SK-N-SH (cell line): ENCODE measurements at regions not wholly inside any gene's neighbourhood (a gene's known extent, or its start where the extent isn't known, plus 50 kb on each side); places are given as distances from the start of the nearest gene placed in this dataset.

Experiments
- CTCF ChIA-PET: fragments of 300-600, 350-600 bp; formaldehyde crosslinking; extraction: SDS; loops from one replicate; lab custom pipeline; 2021; lab: Yijun Ruan, JAX
- POLR2A ChIA-PET: fragments of 350-600 bp; sonication (Branson Sonifier 250); formaldehyde crosslinking; extraction: SDS; loops from one replicate; lab custom pipeline; 2020; ENCODE audit warnings: antibody characterized with exemption, inconsistent platforms; lab: Yijun Ruan, JAX
- DNase-seq: peaks from one replicate; pipeline ENCODE4 v3.0.0; 2012
- H2AFZ ChIP-seq: fragments of 200-600 bp; sonication (generic); 2 replicates; pipeline ENCODE4 v1.8.1; 2016; ENCODE audit warnings: antibody characterized with exemption, mild to moderate bottlenecking, low read depth
- H3F3A ChIP-seq: fragments of 200-600 bp; sonication (generic); replicated peaks from 2 replicates; pipeline ENCODE3; 2016; ENCODE audit warnings: antibody characterized with exemption, mild to moderate bottlenecking; ENCODE audit not compliant: insufficient read depth
- H3K27ac ChIP-seq, 2 experiments: fragments of 200-500 bp in 1 of 2; fragments of 200-600 bp in 1 of 2; sonication (Bioruptor generic) in 1 of 2; sonication (generic), shearing (Covaris generic) in 1 of 2; 2 replicates each; pipeline versions ENCODE4 v1.5.1 to v1.6.1; 2014 to 2016; ENCODE audit warnings: low read depth in 2 of 2, inconsistent platforms in 1 of 2, low read length in 1 of 2, mild to moderate bottlenecking in 1 of 2, mixed read lengths in 1 of 2
- H3K27me3 ChIP-seq: fragments of 200-600 bp; sonication (generic), shearing (Covaris generic); 2 replicates; pipeline ENCODE4 v1.6.1; 2016; ENCODE audit warnings: mixed run types; ENCODE audit not compliant: insufficient read depth
- H3K36me3 ChIP-seq, 2 experiments: fragments of 200-500 bp in 1 of 2; fragments of 200-600 bp in 1 of 2; sonication (Bioruptor generic) in 1 of 2; sonication (generic) in 1 of 2; replicated peaks in 1 of 2; 2 replicates each; pipeline versions ENCODE3 to v1.5.1; 2014 to 2016; ENCODE audit warnings: low read length in 1 of 2, mild to moderate bottlenecking in 1 of 2; ENCODE audit not compliant: insufficient read depth in 2 of 2, control insufficient read depth in 1 of 2
- H3K4me1 ChIP-seq, 2 experiments: fragments of 200-500 bp in 1 of 2; fragments of 200-600 bp in 1 of 2; sonication (Bioruptor generic) in 1 of 2; sonication (generic), shearing (Covaris generic) in 1 of 2; 2 replicates each; pipeline versions ENCODE4 v1.5.1 to v1.6.1; 2014 to 2016; ENCODE audit warnings: low read depth in 1 of 2, low read length in 1 of 2, mixed run types in 1 of 2; ENCODE audit not compliant: insufficient read depth in 2 of 2, control insufficient read depth in 1 of 2
- H3K4me2 ChIP-seq: fragments of 200-600 bp; sonication (generic), shearing (Covaris generic); 2 replicates; pipeline ENCODE4 v1.6.1; 2017; ENCODE audit warnings: mixed run types
- H3K4me3 ChIP-seq, 2 experiments: fragments of 200-500 bp in 1 of 2; fragments of 200-600 bp in 1 of 2; sonication (Bioruptor generic) in 1 of 2; sonication (generic), shearing (Covaris generic) in 1 of 2; 2 replicates each; pipeline versions ENCODE4 v1.5.1 to v1.8.1; 2014 to 2016; ENCODE audit warnings: low read depth in 2 of 2, inconsistent platforms in 1 of 2, low read length in 1 of 2, mild to moderate bottlenecking in 1 of 2, mixed read lengths in 1 of 2, moderate library complexity in 1 of 2
- H3K79me2 ChIP-seq: fragments of 200-600 bp; sonication (generic); 2 replicates; pipeline ENCODE4 v1.8.1; 2017; ENCODE audit warnings: mild to moderate bottlenecking; ENCODE audit not compliant: insufficient read depth
- H3K9ac ChIP-seq: fragments of 200-600 bp; sonication (generic); 2 replicates; pipeline ENCODE4 v1.6.1; 2017; ENCODE audit warnings: mixed run types
- H3K9me2 ChIP-seq: fragments of 200-600 bp; sonication (generic); 2 replicates; pipeline ENCODE4 v1.6.1; 2017; ENCODE audit warnings: mixed run types
- H3K9me3 ChIP-seq: fragments of 200-600 bp; sonication (generic); 2 replicates; pipeline ENCODE4 v1.6.1; 2017; ENCODE audit warnings: mixed run types, mild to moderate bottlenecking, moderate library complexity
- H4K20me1 ChIP-seq: fragments of 200-600 bp; sonication (generic); 2 replicates; pipeline ENCODE4 v1.6.1; 2017; ENCODE audit warnings: mild to moderate bottlenecking, mixed run types; ENCODE audit not compliant: insufficient read depth
- ELF1 ChIP-seq: IDR thresholded peaks from 2 replicates; pipeline ENCODE4 v1.4.0; 2012
- EP300 ChIP-seq, 2 experiments: IDR thresholded peaks; 2 replicates each; pipeline versions ENCODE4 v1.4.0 to v1.6.1; 2012; ENCODE audit warnings: borderline replicate concordance in 1 of 2, low read depth in 1 of 2, low read length in 1 of 2
- FOSL2 ChIP-seq: IDR thresholded peaks from 2 replicates; pipeline ENCODE4 v1.4.0; 2012; ENCODE audit warnings: low read depth, mild to moderate bottlenecking, moderate library complexity, borderline replicate concordance
- FOXJ3 ChIP-seq: sonication (generic); formaldehyde crosslinking; IDR thresholded peaks from 2 replicates; pipeline ENCODE4 v1.5.1; 2020; ENCODE audit warnings: mild to moderate bottlenecking, missing genetic modification reagents
- FOXM1 ChIP-seq: IDR thresholded peaks from 2 replicates; pipeline ENCODE4 v1.4.0; 2012; ENCODE audit warnings: low read depth, mild to moderate bottlenecking
- GABPA ChIP-seq: IDR thresholded peaks from 2 replicates; pipeline ENCODE4 v1.4.0; 2012; ENCODE audit warnings: low read depth, mild to moderate bottlenecking
- MXI1 ChIP-seq: IDR thresholded peaks from 2 replicates; pipeline ENCODE4 v1.6.1; 2012; ENCODE audit warnings: mild to moderate bottlenecking, low read depth, low read length, improper control_type of control experiment
- NFIC ChIP-seq: IDR thresholded peaks from 2 replicates; pipeline ENCODE4 v1.4.0; 2012; ENCODE audit warnings: borderline replicate concordance
- NRF1 ChIP-seq: IDR thresholded peaks from 2 replicates; pipeline ENCODE4 v1.6.1; 2012; ENCODE audit warnings: low read depth, mild to moderate bottlenecking, low read length
- RFX5 ChIP-seq: IDR thresholded peaks from 2 replicates; pipeline ENCODE4 v1.6.1; 2012; ENCODE audit warnings: mild to moderate bottlenecking, improper control_type of control experiment, low read length
- TEAD4 ChIP-seq: IDR thresholded peaks from 2 replicates; pipeline ENCODE4 v1.4.0; 2012; ENCODE audit warnings: mild to moderate bottlenecking, borderline replicate concordance; ENCODE audit not compliant: insufficient read depth
- WGBS: methylation state at CpG from one replicate; pipeline ENCODE4 v1.1.6; 2017; ENCODE audit warnings: low lambda C conversion rate; 5-methylcytosine and 5-hydroxymethylcytosine counted together
- TF ChIP-seq, protein P1 (sequence below): IDR thresholded peaks from 2 replicates; pipeline ENCODE4 v1.6.1; 2012; ENCODE audit warnings: mild to moderate bottlenecking, low read depth, low read length, moderate library complexity
- TF ChIP-seq, protein P2 (sequence below): IDR thresholded peaks from 2 replicates; pipeline ENCODE4 v1.4.0; 2012; ENCODE audit warnings: low read depth
- TF ChIP-seq, protein P3 (sequence below): fragments of 200-600 bp; sonication (generic); IDR thresholded peaks from 2 replicates; pipeline ENCODE4 v1.6.1; 2017; ENCODE audit warnings: antibody characterized with exemption, mild to moderate bottlenecking, moderate library complexity
- TF ChIP-seq, protein P4 (sequence below): IDR thresholded peaks from 2 replicates; pipeline ENCODE4 v1.4.0; 2012; ENCODE audit warnings: low read depth, borderline replicate concordance

DNA sequence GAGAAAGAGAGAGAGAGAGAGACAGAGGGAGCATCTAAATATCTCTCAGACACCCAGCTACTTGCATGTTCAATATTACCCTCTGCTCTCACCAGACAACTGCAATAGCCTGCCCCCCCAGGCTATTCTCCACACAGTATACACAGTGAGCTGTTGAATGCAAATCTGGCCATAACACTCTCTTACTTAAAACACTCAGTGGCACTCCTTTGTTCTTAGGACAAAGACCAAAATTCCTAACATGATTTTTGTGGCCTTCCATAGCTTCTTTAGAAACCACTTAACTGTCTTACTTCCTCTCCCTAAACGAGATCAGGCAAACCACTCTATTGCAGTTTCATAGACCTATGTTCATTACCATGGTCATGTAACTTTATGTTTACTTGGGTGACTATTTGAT, 903.6 kb upstream of the AUTS2 start:
- Histone ChIP-seq H3F3A (peaks cover 48% of the 10 kb centered on the region), H3K9ac (no peak overlapping the region), H4K20me1 (no peaks in the 10 kb centered on the region), H3K27ac (no peak overlapping the region), H3K4me1 (peaks cover 15 to 33% of the 10 kb centered on the region in 2 experiments; a peak in 3 of 4 replicates), H3K9me2 (no peaks in the 10 kb centered on the region), H3K9me3 (no peaks in the 10 kb centered on the region), H3K4me3 (no peak overlapping the region), H3K4me2 (no peak overlapping the region), H3K36me3 (no peaks in the 10 kb centered on the region), H2AFZ (no peak overlapping the region), H3K27me3 (no peaks in the 10 kb centered on the region), H3K79me2 (no peaks in the 10 kb centered on the region)
- no peak for DNase-seq
- ChIA-PET POLR2A (no interaction called here), CTCF (interaction anchor here (0.6 to 0.8 kb wide), 2 partner anchors 15 to 1467 kb away, joined by 3 read pairs; no protein-coding TSS in a partner anchor)
- 68% methylated on average over 1 of the region's 1 CpG for WGBS
- TF ChIP-seq EP300 (IDR thresholded peaks at IDR 0.05; ENCODE audit: borderline replicate concordance in 1 of 2, low read depth in 1 of 2, low read length in 1 of 2) (no peak), GABPA (no peak), NRF1 (no peak), TEAD4 (no peak), MXI1 (no peak), ELF1 (no peak), NFIC (no peak), FOSL2 (no peak), RFX5 (no peak), FOXJ3 (no peak), FOXM1 (no peak)
- TF ChIP-seq, protein P1, sequence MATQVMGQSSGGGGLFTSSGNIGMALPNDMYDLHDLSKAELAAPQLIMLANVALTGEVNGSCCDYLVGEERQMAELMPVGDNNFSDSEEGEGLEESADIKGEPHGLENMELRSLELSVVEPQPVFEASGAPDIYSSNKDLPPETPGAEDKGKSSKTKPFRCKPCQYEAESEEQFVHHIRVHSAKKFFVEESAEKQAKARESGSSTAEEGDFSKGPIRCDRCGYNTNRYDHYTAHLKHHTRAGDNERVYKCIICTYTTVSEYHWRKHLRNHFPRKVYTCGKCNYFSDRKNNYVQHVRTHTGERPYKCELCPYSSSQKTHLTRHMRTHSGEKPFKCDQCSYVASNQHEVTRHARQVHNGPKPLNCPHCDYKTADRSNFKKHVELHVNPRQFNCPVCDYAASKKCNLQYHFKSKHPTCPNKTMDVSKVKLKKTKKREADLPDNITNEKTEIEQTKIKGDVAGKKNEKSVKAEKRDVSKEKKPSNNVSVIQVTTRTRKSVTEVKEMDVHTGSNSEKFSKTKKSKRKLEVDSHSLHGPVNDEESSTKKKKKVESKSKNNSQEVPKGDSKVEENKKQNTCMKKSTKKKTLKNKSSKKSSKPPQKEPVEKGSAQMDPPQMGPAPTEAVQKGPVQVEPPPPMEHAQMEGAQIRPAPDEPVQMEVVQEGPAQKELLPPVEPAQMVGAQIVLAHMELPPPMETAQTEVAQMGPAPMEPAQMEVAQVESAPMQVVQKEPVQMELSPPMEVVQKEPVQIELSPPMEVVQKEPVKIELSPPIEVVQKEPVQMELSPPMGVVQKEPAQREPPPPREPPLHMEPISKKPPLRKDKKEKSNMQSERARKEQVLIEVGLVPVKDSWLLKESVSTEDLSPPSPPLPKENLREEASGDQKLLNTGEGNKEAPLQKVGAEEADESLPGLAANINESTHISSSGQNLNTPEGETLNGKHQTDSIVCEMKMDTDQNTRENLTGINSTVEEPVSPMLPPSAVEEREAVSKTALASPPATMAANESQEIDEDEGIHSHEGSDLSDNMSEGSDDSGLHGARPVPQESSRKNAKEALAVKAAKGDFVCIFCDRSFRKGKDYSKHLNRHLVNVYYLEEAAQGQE, result no peak
- TF ChIP-seq, protein P2, sequence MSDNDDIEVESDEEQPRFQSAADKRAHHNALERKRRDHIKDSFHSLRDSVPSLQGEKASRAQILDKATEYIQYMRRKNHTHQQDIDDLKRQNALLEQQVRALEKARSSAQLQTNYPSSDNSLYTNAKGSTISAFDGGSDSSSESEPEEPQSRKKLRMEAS, result no peak
- TF ChIP-seq, protein P3, sequence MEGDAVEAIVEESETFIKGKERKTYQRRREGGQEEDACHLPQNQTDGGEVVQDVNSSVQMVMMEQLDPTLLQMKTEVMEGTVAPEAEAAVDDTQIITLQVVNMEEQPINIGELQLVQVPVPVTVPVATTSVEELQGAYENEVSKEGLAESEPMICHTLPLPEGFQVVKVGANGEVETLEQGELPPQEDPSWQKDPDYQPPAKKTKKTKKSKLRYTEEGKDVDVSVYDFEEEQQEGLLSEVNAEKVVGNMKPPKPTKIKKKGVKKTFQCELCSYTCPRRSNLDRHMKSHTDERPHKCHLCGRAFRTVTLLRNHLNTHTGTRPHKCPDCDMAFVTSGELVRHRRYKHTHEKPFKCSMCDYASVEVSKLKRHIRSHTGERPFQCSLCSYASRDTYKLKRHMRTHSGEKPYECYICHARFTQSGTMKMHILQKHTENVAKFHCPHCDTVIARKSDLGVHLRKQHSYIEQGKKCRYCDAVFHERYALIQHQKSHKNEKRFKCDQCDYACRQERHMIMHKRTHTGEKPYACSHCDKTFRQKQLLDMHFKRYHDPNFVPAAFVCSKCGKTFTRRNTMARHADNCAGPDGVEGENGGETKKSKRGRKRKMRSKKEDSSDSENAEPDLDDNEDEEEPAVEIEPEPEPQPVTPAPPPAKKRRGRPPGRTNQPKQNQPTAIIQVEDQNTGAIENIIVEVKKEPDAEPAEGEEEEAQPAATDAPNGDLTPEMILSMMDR, result no peak
- TF ChIP-seq, protein P4, sequence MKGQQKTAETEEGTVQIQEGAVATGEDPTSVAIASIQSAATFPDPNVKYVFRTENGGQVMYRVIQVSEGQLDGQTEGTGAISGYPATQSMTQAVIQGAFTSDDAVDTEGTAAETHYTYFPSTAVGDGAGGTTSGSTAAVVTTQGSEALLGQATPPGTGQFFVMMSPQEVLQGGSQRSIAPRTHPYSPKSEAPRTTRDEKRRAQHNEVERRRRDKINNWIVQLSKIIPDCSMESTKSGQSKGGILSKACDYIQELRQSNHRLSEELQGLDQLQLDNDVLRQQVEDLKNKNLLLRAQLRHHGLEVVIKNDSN, result no peak
